GM23338 (cell line): ENCODE measurements at regions not wholly inside any gene's neighbourhood (a gene's known extent, or its start where the extent isn't known, plus 50 kb on each side); places are given as distances from the start of the nearest gene placed in this dataset.

Source experiments
- ATAC-seq: fragments of 200-7000 bp; cut with Tn5 transposase; 3 replicates; pipeline ENCODE4 v1.9.1; 2020
- DNase-seq: peaks from one replicate; pipeline ENCODE4 v3.0.0-alpha.2; 2015; ENCODE audit warnings: low spot score
- H2AFZ ChIP-seq: fragments of 200-600 bp; sonication (generic); 2 replicates; pipeline ENCODE4 v1.8.0; 2016; ENCODE audit warnings: antibody characterized with exemption, mild to moderate bottlenecking, moderate library complexity
- H3F3A ChIP-seq: fragments of 200-600 bp; sonication (generic); replicated peaks from 2 replicates; pipeline ENCODE4 v1.8.0; 2017; ENCODE audit warnings: antibody characterized with exemption, mixed run types, low read depth
- H3K27ac ChIP-seq: fragments of 200-600 bp; sonication (generic); 2 replicates; pipeline ENCODE4 v1.6.1; 2016; ENCODE audit warnings: low read depth
- H3K27me3 ChIP-seq: fragments of 200-600 bp; sonication (generic); 2 replicates; pipeline ENCODE4 v1.8.0; 2016; ENCODE audit warnings: mild to moderate bottlenecking, mixed run types, moderate library complexity; ENCODE audit not compliant: insufficient read depth
- H3K36me3 ChIP-seq: fragments of 200-600 bp; sonication (generic); 2 replicates; pipeline ENCODE4 v1.8.0; 2016; ENCODE audit warnings: mild to moderate bottlenecking; ENCODE audit not compliant: insufficient read depth
- H3K4me1 ChIP-seq: fragments of 200-600 bp; sonication (generic); 2 replicates; pipeline ENCODE4 v1.8.0; 2016; ENCODE audit warnings: mild to moderate bottlenecking, moderate library complexity; ENCODE audit not compliant: insufficient read depth
- H3K4me2 ChIP-seq: fragments of 200-600 bp; sonication (generic); 2 replicates; pipeline ENCODE4 v1.7.1; 2017; ENCODE audit warnings: mixed run types
- H3K4me3 ChIP-seq: fragments of 200-600 bp; sonication (generic); 2 replicates; pipeline ENCODE4 v1.6.1; 2016; ENCODE audit warnings: mixed run types
- H3K79me2 ChIP-seq: fragments of 200-600 bp; sonication (generic); replicated peaks from 2 replicates; pipeline ENCODE4 v1.8.0; 2017; ENCODE audit warnings: mild to moderate bottlenecking; ENCODE audit not compliant: insufficient read depth
- H3K9me2 ChIP-seq: fragments of 200-600 bp; sonication (generic); 2 replicates; pipeline ENCODE4 v1.8.0; 2017; ENCODE audit not compliant: insufficient read depth
- H4K20me1 ChIP-seq: fragments of 200-600 bp; sonication (generic); replicated peaks from 2 replicates; pipeline ENCODE4 v1.8.0; 2017; ENCODE audit warnings: mild to moderate bottlenecking; ENCODE audit not compliant: insufficient read depth
- H3K27ac Mint-ChIP-seq: 2 replicates; pipeline ENCODE4 v1.8.0; 2020; ENCODE audit warnings: inconsistent platforms, mild to moderate bottlenecking, moderate library complexity, mixed read lengths
- H3K27me3 Mint-ChIP-seq: 3 replicates; pipeline ENCODE4 v1.8.0; 2022; ENCODE audit warnings: low read depth, mild to moderate bottlenecking, moderate library complexity, mixed read lengths, inconsistent platforms; ENCODE audit not compliant: insufficient read depth, poor library complexity
- H3K36me3 Mint-ChIP-seq: 3 replicates; pipeline ENCODE4 v1.8.0; 2021; ENCODE audit warnings: low read depth, mild to moderate bottlenecking, inconsistent platforms, moderate library complexity, mixed read lengths
- H3K4me1 Mint-ChIP-seq: 3 replicates; pipeline ENCODE4 v1.8.0; 2020; ENCODE audit warnings: mild to moderate bottlenecking, inconsistent platforms, mixed read lengths
- H3K4me3 Mint-ChIP-seq: 3 replicates; pipeline ENCODE4 v1.8.0; 2021; ENCODE audit warnings: moderate library complexity, mild to moderate bottlenecking, inconsistent platforms, mixed read lengths
- H3K9me3 Mint-ChIP-seq: 3 replicates; pipeline ENCODE4 v1.8.0; 2020; ENCODE audit warnings: moderate library complexity, mild to moderate bottlenecking, inconsistent platforms, mixed read lengths
- CREB1 ChIP-seq: fragments of 250-450 bp; sonication (Bioruptor Pico); IDR thresholded peaks from 2 replicates; pipeline ENCODE4 v1.5.0; 2020; ENCODE audit warnings: low read depth, mild to moderate bottlenecking, moderate library complexity
- ETS1 ChIP-seq: IDR thresholded peaks from 2 replicates; pipeline ENCODE4 v1.6.1; 2016; ENCODE audit warnings: antibody characterized with exemption
- EZH2phosphoT487 ChIP-seq: fragments of 200-600 bp; sonication (generic); IDR thresholded peaks from one replicate; pipeline ENCODE4 v1.8.1; 2018; ENCODE audit warnings: antibody characterized with exemption; ENCODE audit not compliant: unreplicated experiment
- JUNB ChIP-seq: IDR thresholded peaks from one replicate; pipeline ENCODE4 v1.6.1; 2016; ENCODE audit warnings: antibody characterized with exemption; ENCODE audit not compliant: unreplicated experiment
- NANOG ChIP-seq: IDR thresholded peaks from 2 replicates; pipeline ENCODE4 v1.6.1; 2016; ENCODE audit warnings: antibody characterized with exemption, borderline replicate concordance
- POLR2AphosphoS5 ChIP-seq: IDR thresholded peaks from 2 replicates; pipeline ENCODE4 v1.6.1; 2016; ENCODE audit warnings: antibody characterized with exemption, low read depth
- REST ChIP-seq: IDR thresholded peaks from one replicate; pipeline ENCODE4 v1.6.1; 2018; ENCODE audit warnings: antibody characterized with exemption; ENCODE audit not compliant: unreplicated experiment
- STAT1 ChIP-seq: IDR thresholded peaks from one replicate; pipeline ENCODE4 v1.6.1; 2016; ENCODE audit warnings: antibody characterized with exemption; ENCODE audit not compliant: unreplicated experiment
- ZNF114 ChIP-seq: fragments of 250-450 bp; sonication (Bioruptor Pico); IDR thresholded peaks from 2 replicates; pipeline ENCODE4 v1.5.0; 2020; ENCODE audit warnings: mild to moderate bottlenecking, moderate library complexity
- ZNF462 ChIP-seq: fragments of 250-450 bp; sonication (Bioruptor Pico); IDR thresholded peaks from 2 replicates; pipeline ENCODE4 v1.5.0; 2020; ENCODE audit warnings: mild to moderate bottlenecking, moderate library complexity

DNA sequence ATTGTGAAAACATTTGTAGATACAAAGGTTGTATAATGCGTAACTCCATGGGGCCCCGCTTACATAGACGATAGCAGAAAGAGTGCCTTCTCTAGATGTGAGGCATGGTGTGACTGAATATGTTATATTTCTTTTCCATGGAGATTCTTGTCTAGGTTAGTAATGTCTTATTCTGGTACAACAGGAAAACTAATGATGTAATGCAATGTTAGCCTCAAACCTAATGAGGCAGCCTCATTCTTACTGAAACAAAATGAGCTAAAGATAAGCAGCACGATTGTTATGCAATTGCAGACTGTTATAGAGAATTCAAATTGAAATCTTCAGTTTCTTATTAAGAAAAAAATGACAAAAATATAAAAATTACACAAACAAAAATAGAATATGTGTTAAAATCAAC lies 171.1 kb upstream of the ANKRD50 start:
- Mint-ChIP-seq H3K27me3 (no peaks in the 10 kb centered on the region), H3K9me3 (no peaks in the 10 kb centered on the region), H3K4me1 (peaks cover 16% of the 10 kb centered on the region), H3K27ac (no peak overlapping the region; the same call in 1 of the 2 replicates), H3K36me3 (no peaks in the 10 kb centered on the region), H3K4me3 (no peak overlapping the region)
- DNase-seq (no peak), ATAC-seq (no peak)
- Histone ChIP-seq H3K4me3 (no peak overlapping the region), H3K9me2 (no peaks in the 10 kb centered on the region), H3K79me2 (no peaks in the 10 kb centered on the region), H3F3A (no peaks in the 10 kb centered on the region), H3K4me1 (peaks cover 13% of the 10 kb centered on the region; the same call in 1 of the 2 replicates), H3K27ac (no peak overlapping the region), H3K4me2 (no peak overlapping the region), H4K20me1 (no peaks in the 10 kb centered on the region), H3K27me3 (no peaks in the 10 kb centered on the region), H2AFZ (no peak overlapping the region), H3K36me3 (no peaks in the 10 kb centered on the region)
- TF ChIP-seq EZH2phosphoT487: no peak
- TF ChIP-seq ETS1: no peak

GRCh38 chr4:124879195-124879594 lies 166.7 kb upstream of the ANKRD50 start:
- no peaks in the 10 kb centered on the region for H4K20me1 ChIP-seq
- Mint-ChIP-seq H3K4me1 (peaks cover 18% of the 10 kb centered on the region), H3K9me3 (peaks cover 9% of the 10 kb centered on the region), H3K36me3 (peaks cover 19% of the 10 kb centered on the region), H3K4me3 (no peak overlapping the region), H3K27ac (no peak overlapping the region), H3K27me3 (peaks cover 5% of the 10 kb centered on the region)
- DNase-seq (no peak), ATAC-seq (no peak)
- no peaks in the 10 kb centered on the region for H3K27me3 ChIP-seq
- no peaks in the 10 kb centered on the region for H3K9me2 ChIP-seq
- no peak overlapping the region for H2AFZ ChIP-seq
- H3K4me2 ChIP-seq: no peak overlapping the region
- no peak overlapping the region for H3K4me3 ChIP-seq
- no peaks in the 10 kb centered on the region for H3K79me2 ChIP-seq
- no peak overlapping the region for H3K27ac ChIP-seq
- no peaks in the 10 kb centered on the region for H3F3A ChIP-seq
- no peaks in the 10 kb centered on the region for H3K36me3 ChIP-seq
- peaks cover 17% of the 10 kb centered on the region for H3K4me1 ChIP-seq
- no peak for TF ChIP-seq EZH2phosphoT487
- TF ChIP-seq ETS1: no peak
- TF ChIP-seq STAT1: no peak
- no peak for TF ChIP-seq NANOG
- TF ChIP-seq REST: no peak
- TF ChIP-seq CREB1 (CRISPR knock-in tag): no peak
- no peak for TF ChIP-seq JUNB
- TF ChIP-seq ZNF462 (CRISPR knock-in tag): no peak
- no peak for TF ChIP-seq ZNF114 (CRISPR knock-in tag)
- TF ChIP-seq POLR2AphosphoS5: no peak
